B cell (primary cell): ENCODE measurements at regions not wholly inside any gene's neighbourhood (a gene's known extent, or its start where the extent isn't known, plus 50 kb on each side); places are given as distances from the start of the nearest gene placed in this dataset.

ENCODE experiments used
- ATAC-seq: fragments of 200-7000 bp; cut with Tn5 transposase; one replicate; pipeline ENCODE4 v1.10.0; 2021; ENCODE audit warnings: low read depth, mild to moderate bottlenecking, moderate number of reproducible peaks, moderate library complexity
- CTCF ChIA-PET: fragments of 350-600 bp; sonication (Branson Sonifier 250); formaldehyde crosslinking; loops from one replicate; lab custom pipeline; 2021; ENCODE audit warnings: antibody characterized with exemption, inconsistent platforms; lab: Charles Lee
- POLR2A ChIA-PET: fragments of 350-600 bp; sonication (Branson Sonifier 250); formaldehyde crosslinking; loops from one replicate; lab custom pipeline; 2021; ENCODE audit warnings: antibody characterized with exemption; lab: Charles Lee
- DNase-seq: peaks from one replicate; pipeline ENCODE4 v3.0.0; 2013
- H2AFZ ChIP-seq: 2 replicates; pipeline ENCODE4 v1.6.1; 2012; ENCODE audit warnings: mild to moderate bottlenecking, low read depth, low read length; ENCODE audit not compliant: insufficient read depth, poor library complexity, severe bottlenecking
- H3K27ac ChIP-seq, 2 donors: 1 replicate in 1 of 2; 2 replicates in 1 of 2; pipeline ENCODE4 v1.5.1; 2012 to 2013; ENCODE audit warnings: low read length in 2 of 2, mild to moderate bottlenecking in 2 of 2, moderate library complexity in 1 of 2
- H3K27me3 ChIP-seq, 4 experiments: fragments of 200-600 bp in 1 of 4; sonication (generic) in 1 of 4; replicated peaks in 1 of 4; 1 replicate in 2 of 4; 2 replicates in 2 of 4; pipeline versions ENCODE4 v1.6.1 to v1.7.0; 2013 to 2016; ENCODE audit warnings: low read length in 3 of 4, mild to moderate bottlenecking in 2 of 4, mixed read lengths in 1 of 4, moderate library complexity in 1 of 4; ENCODE audit not compliant: insufficient read depth in 4 of 4, control insufficient read depth in 3 of 4; ENCODE audit errors: control extremely low read depth in 1 of 4
- H3K36me3 ChIP-seq, 2 experiments: replicated peaks in 1 of 2; 1 replicate in 1 of 2; 2 replicates in 1 of 2; pipeline versions ENCODE4 v1.6.1 to v1.7.1; 2013; ENCODE audit warnings: low read length in 1 of 2; ENCODE audit not compliant: insufficient read depth in 2 of 2, control insufficient read depth in 1 of 2; ENCODE audit errors: control extremely low read depth in 1 of 2, extremely low read depth in 1 of 2
- H3K4me1 ChIP-seq, 2 donors: fragments of 200-600 bp in 1 of 2; sonication (generic) in 1 of 2; 1 replicate in 1 of 2; 2 replicates in 1 of 2; pipeline versions ENCODE4 v1.5.1 to v1.6.1; 2013 to 2017; ENCODE audit warnings: low read length in 2 of 2; ENCODE audit not compliant: control insufficient read depth in 2 of 2, insufficient read depth in 2 of 2
- H3K4me2 ChIP-seq: replicated peaks from 2 replicates; pipeline ENCODE3; 2012; ENCODE audit warnings: mild to moderate bottlenecking, low read depth, low read length; ENCODE audit not compliant: poor library complexity, severe bottlenecking
- H3K4me3 ChIP-seq, 5 experiments: fragments of 200-600 bp in 1 of 5; sonication (generic) in 1 of 5; 1 replicate in 3 of 5; 2 replicates in 2 of 5; pipeline versions ENCODE4 v1.5.1 to v1.7.0; 2011 to 2016; ENCODE audit warnings: low read length in 4 of 5, mild to moderate bottlenecking in 4 of 5, low read depth in 2 of 5, control low read depth in 1 of 5, moderate library complexity in 1 of 5; ENCODE audit not compliant: insufficient read depth in 1 of 5; ENCODE audit errors: control extremely low read depth in 1 of 5, extremely low read depth in 1 of 5
- H3K79me2 ChIP-seq: fragments of 200-600 bp; sonication (generic); one replicate; pipeline ENCODE4 v1.6.0; 2016; ENCODE audit warnings: low read length; ENCODE audit not compliant: control insufficient read depth, insufficient read depth
- H3K9ac ChIP-seq: fragments of 200-600 bp; sonication (generic); 2 replicates; pipeline ENCODE4 v1.6.1; 2017; ENCODE audit warnings: mild to moderate bottlenecking, low read length, moderate library complexity
- H3K9me3 ChIP-seq, 3 donors: one replicate each; pipeline versions ENCODE4 v1.6.1 to v1.7.1; 2013; ENCODE audit warnings: low read length in 2 of 3; ENCODE audit not compliant: control insufficient read depth in 2 of 3, insufficient read depth in 1 of 3; ENCODE audit errors: control extremely low read depth in 1 of 3
- H4K20me1 ChIP-seq: 2 replicates; pipeline ENCODE4 v1.6.0; 2012; ENCODE audit warnings: mild to moderate bottlenecking, low read length; ENCODE audit not compliant: insufficient read depth, control insufficient read depth, poor library complexity, severe bottlenecking
- H3K27ac Mint-ChIP-seq: one replicate; pipeline ENCODE4 v1.8.0; 2021; ENCODE audit warnings: mixed read lengths
- H3K27me3 Mint-ChIP-seq: one replicate; pipeline ENCODE4 v1.8.0; 2021; ENCODE audit warnings: mixed read lengths
- H3K4me1 Mint-ChIP-seq: one replicate; pipeline ENCODE4 v1.8.0; 2021; ENCODE audit warnings: mixed read lengths
- H3K4me3 Mint-ChIP-seq: one replicate; pipeline ENCODE4 v1.8.0; 2021; ENCODE audit warnings: mixed read lengths
- H3K9me3 Mint-ChIP-seq: one replicate; pipeline ENCODE4 v1.8.0; 2022; ENCODE audit warnings: mixed read lengths; ENCODE audit not compliant: insufficient read depth
- EZH2 ChIP-seq: IDR thresholded peaks from 2 replicates; pipeline ENCODE4 v1.6.1; 2012; ENCODE audit warnings: borderline replicate concordance, low read depth, mild to moderate bottlenecking, moderate library complexity, low read length; ENCODE audit not compliant: insufficient read depth, poor library complexity, severe bottlenecking
- whole genome bisulfite sequencing: methylation state at CpG from one replicate; pipeline ENCODE4 v1.1.5; 2013; ENCODE audit warnings: missing lambda C conversion rate; ENCODE audit not compliant: insufficient coverage; 5-methylcytosine and 5-hydroxymethylcytosine counted together
- intact Hi-C: fragments of 100-400 bp; cut with micrococcal nuclease; formaldehyde crosslinking; loops from one replicate; pipeline ENCODE4 v1.10.0; 2022
- TF ChIP-seq, protein P1 (sequence below): fragments of 200-600 bp; IDR thresholded peaks from one replicate; pipeline ENCODE4 v1.8.0; 2022; ENCODE audit warnings: antibody characterized with exemption, mild to moderate bottlenecking

DNA sequence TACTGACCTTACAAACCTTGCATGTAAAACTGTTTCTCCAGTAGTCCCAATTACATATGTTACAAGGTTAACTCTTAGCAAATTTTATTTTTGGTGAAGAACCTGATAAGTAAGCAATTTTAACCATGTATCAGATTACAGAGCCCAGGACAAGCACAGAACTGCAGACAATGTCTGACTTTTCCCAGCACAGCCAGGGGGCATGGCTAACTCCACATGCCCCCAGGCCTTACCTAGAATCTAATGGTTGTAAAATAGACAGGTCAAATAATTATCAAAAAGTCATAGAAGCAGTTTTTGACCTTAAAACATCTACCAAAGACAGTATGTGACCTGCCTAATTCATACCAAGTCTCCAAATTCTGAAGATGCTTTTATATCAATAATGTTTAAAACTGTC lies 364.1 kb downstream of the FOXO1 start:
- H3K36me3 ChIP-seq: no peaks in the 10 kb centered on the region
- H3K9ac ChIP-seq: no peak overlapping the region
- CTCF ChIA-PET: interaction anchor here (0.7 kb wide), 1 partner anchor 18 kb away, joined by 3 read pairs; no protein-coding TSS in a partner anchor
- Mint-ChIP-seq H3K27me3 (no peaks in the 10 kb centered on the region), H3K27ac (no peak overlapping the region), H3K9me3 (peaks cover 18% of the 10 kb centered on the region), H3K4me3 (no peak overlapping the region), H3K4me1 (no peaks in the 10 kb centered on the region)
- peaks cover 0 to 17% (median 16%) of the 10 kb centered on the region in 3 donors for H3K9me3 ChIP-seq
- DNase-seq (no peak), ATAC-seq (no peak)
- no peak overlapping the region for H3K4me2 ChIP-seq
- H4K20me1 ChIP-seq: no peaks in the 10 kb centered on the region
- intact Hi-C loops: no loop called here
- H3K4me1 ChIP-seq: no peaks in the 10 kb centered on the region
- no peak for TF ChIP-seq EZH2
- TF ChIP-seq, protein P1, sequence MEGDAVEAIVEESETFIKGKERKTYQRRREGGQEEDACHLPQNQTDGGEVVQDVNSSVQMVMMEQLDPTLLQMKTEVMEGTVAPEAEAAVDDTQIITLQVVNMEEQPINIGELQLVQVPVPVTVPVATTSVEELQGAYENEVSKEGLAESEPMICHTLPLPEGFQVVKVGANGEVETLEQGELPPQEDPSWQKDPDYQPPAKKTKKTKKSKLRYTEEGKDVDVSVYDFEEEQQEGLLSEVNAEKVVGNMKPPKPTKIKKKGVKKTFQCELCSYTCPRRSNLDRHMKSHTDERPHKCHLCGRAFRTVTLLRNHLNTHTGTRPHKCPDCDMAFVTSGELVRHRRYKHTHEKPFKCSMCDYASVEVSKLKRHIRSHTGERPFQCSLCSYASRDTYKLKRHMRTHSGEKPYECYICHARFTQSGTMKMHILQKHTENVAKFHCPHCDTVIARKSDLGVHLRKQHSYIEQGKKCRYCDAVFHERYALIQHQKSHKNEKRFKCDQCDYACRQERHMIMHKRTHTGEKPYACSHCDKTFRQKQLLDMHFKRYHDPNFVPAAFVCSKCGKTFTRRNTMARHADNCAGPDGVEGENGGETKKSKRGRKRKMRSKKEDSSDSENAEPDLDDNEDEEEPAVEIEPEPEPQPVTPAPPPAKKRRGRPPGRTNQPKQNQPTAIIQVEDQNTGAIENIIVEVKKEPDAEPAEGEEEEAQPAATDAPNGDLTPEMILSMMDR: no peak
- POLR2A ChIA-PET: no interaction called here
- H3K27ac ChIP-seq: no peak overlapping the region
- no peak overlapping the region for H2AFZ ChIP-seq
- H3K79me2 ChIP-seq: no peaks in the 10 kb centered on the region
- H3K4me3 ChIP-seq: no peak overlapping the region
- no peaks in the 10 kb centered on the region for H3K27me3 ChIP-seq

DNA sequence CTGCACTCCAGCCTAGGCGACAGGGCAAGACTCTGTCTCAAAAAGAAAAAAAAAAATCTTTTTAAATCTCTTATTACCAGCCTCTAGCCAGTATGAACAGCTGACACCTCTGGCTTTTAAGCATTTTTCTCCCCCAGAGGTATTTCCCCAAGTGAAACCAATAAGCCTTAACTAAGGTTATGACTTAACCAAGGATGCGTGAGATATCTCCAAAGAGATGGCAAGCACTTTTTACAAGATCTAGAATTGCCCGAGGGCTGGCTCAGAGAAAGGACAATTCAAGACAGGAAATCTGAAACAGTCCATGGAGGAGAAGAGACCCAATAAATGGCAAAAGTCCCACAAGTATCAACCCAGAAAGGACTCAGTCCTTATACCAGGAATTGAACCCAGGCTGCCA lies 362.1 kb downstream of the FOXO1 start:
- no peaks in the 10 kb centered on the region for H3K36me3 ChIP-seq
- no peaks in the 10 kb centered on the region for H3K27me3 ChIP-seq
- CTCF ChIA-PET: interaction anchor here (1.3 kb wide), 1 partner anchor 37 kb away, joined by 3 read pairs; no protein-coding TSS in a partner anchor
- no peaks in the 10 kb centered on the region for H3K4me1 ChIP-seq
- H3K9me3 Mint-ChIP-seq: peaks cover 16% of the 10 kb centered on the region
- intact Hi-C loops: no loop called here
- H3K27ac ChIP-seq: no peak overlapping the region
- no peak overlapping the region for H3K4me3 ChIP-seq
- no peak overlapping the region for H3K4me2 ChIP-seq
- no peak overlapping the region for H3K9ac ChIP-seq
- WGBS: 82% methylated on average over 2 of the region's 3 CpGs
- no peak overlapping the region for H3K27ac Mint-ChIP-seq
- POLR2A ChIA-PET: no interaction called here
- no peak overlapping the region for H2AFZ ChIP-seq
- no peaks in the 10 kb centered on the region for H3K27me3 Mint-ChIP-seq
- no peaks in the 10 kb centered on the region for H3K79me2 ChIP-seq
- no peak overlapping the region for H3K4me3 Mint-ChIP-seq
- DNase-seq (no peak), ATAC-seq (no peak)
- TF ChIP-seq, protein P1: no peak
- no peak for TF ChIP-seq EZH2
- H3K9me3 ChIP-seq: peaks cover 0 to 17% (median 14%) of the 10 kb centered on the region in 3 donors
- H4K20me1 ChIP-seq: no peaks in the 10 kb centered on the region
- H3K4me1 Mint-ChIP-seq: no peaks in the 10 kb centered on the region
